H1 (cell line): ENCODE measurements at regions not wholly inside any gene's neighbourhood (a gene's known extent, or its start where the extent isn't known, plus 50 kb on each side); places are given as distances from the start of the nearest gene placed in this dataset.

Experiments used
- BCL11A ChIP-seq, 2 experiments: IDR thresholded peaks; one replicate each; pipeline ENCODE4 v1.6.1; 2011; ENCODE audit warnings: low read depth in 2 of 2, low read length in 2 of 2, mild to moderate bottlenecking in 2 of 2
- ZNF274 ChIP-seq: IDR thresholded peaks from 2 replicates; pipeline ENCODE4 v1.7.0; 2012; ENCODE audit warnings: low read length, borderline replicate concordance; ENCODE audit errors: extremely low read depth

DNA sequence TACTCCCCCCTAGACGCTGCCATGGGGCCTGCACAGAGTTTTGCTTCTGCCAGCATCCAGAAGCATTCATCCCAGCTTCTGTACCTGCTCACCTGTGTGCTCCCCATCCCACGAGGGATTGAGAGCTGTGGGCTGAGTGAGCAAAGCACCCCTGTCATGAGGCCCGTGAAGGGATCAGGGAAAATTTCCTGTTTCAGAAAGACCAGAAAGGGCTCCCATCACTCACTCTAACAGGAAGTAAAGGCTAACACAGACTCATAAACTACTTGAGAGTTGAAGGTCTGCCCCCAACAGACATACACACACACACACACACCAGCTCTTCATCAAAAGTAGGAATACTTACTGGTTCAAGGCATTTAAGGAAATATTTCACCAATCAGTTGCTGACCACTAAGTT lies 256.5 kb upstream of the NT5E start (continued):
- TF ChIP-seq ZNF274 (no peak), BCL11A (IDR thresholded peaks at IDR 0.05; ENCODE audit: low read depth in 2 of 2, low read length in 2 of 2) (no peak)
